Endothelial cell of umbilical vein (primary cell): ENCODE measurements at regions not wholly inside any gene's neighbourhood (a gene's known extent, or its start where the extent isn't known, plus 50 kb on each side); places are given as distances from the start of the nearest gene placed in this dataset.

Experiments used
- CTCF ChIP-seq, 2 donors: IDR thresholded peaks; 1 replicate in 1 of 2; 2 replicates in 1 of 2; pipeline ENCODE4 v1.5.1; 2011; ENCODE audit warnings: low read length in 2 of 2, mild to moderate bottlenecking in 2 of 2, moderate library complexity in 2 of 2, control low read depth in 1 of 2, inconsistent platforms in 1 of 2, low read depth in 1 of 2; ENCODE audit not compliant: insufficient read depth in 1 of 2; ENCODE audit errors: extremely low read depth in 1 of 2
- EZH2 ChIP-seq: IDR thresholded peaks from 2 replicates; pipeline ENCODE4 v1.6.1; 2012; ENCODE audit warnings: borderline replicate concordance, low read depth, mild to moderate bottlenecking, moderate library complexity, low read length, inconsistent platforms; ENCODE audit not compliant: severe bottlenecking
- FOS ChIP-seq: IDR thresholded peaks from 2 replicates; pipeline ENCODE4 v1.6.1; 2011; ENCODE audit warnings: mild to moderate bottlenecking, low read length, moderate library complexity, borderline replicate concordance; ENCODE audit not compliant: insufficient read depth
- JUN ChIP-seq: IDR thresholded peaks from 2 replicates; pipeline ENCODE4 v1.6.1; 2011; ENCODE audit warnings: borderline replicate concordance, low read depth; ENCODE audit not compliant: insufficient read length, insufficient read depth
- MAX ChIP-seq: IDR thresholded peaks from 2 replicates; pipeline ENCODE4 v1.6.1; 2011; ENCODE audit not compliant: insufficient read depth, insufficient read length
- MYC ChIP-seq: IDR thresholded peaks from one replicate; pipeline ENCODE4 v1.6.1; 2011; ENCODE audit warnings: mild to moderate bottlenecking, low read depth, low read length
- POLR2A ChIP-seq: IDR thresholded peaks from 2 replicates; pipeline ENCODE4 v1.6.1; 2012; ENCODE audit warnings: low read depth, mild to moderate bottlenecking, control low read depth, low read length
- POLR2AphosphoS5 ChIP-seq: IDR thresholded peaks from 2 replicates; pipeline ENCODE4 v1.6.1; 2012; ENCODE audit warnings: low read depth, mild to moderate bottlenecking, control low read depth, low read length, moderate library complexity; ENCODE audit not compliant: insufficient read depth

DNA sequence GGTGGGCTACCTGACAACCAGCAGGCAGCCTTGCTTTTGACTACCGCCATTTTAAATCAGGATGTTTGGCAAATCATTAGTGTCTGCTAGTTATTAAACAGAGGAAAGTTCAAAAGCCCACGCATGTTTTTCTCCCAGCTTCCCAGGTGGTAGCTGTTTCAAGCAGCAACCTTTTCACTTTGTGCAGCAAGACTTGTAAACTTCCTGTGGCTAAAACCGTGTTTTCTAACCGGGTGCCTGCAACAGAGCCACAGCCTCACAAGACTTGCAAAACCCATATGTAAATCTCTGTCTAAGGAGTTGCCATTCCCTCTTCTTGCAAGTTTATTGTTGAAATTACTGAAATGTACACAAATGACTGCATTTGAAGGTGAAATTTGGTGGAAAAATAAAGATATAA, 633.1 kb downstream of the BCL11A start:
- no peak for TF ChIP-seq MYC
- no peak for TF ChIP-seq POLR2AphosphoS5
- no peak for TF ChIP-seq CTCF (IDR thresholded peaks at IDR 0.05; ENCODE audit: extremely low read depth in 1 of 2, insufficient read depth in 1 of 2, low read depth in 1 of 2, low read length in 2 of 2)
- TF ChIP-seq EZH2 = no peak
- TF ChIP-seq POLR2A = no peak
- no peak for TF ChIP-seq JUN
- TF ChIP-seq MAX = no peak
- no peak for TF ChIP-seq FOS
